ENCODE measurements at regions not wholly inside any gene's neighbourhood (a gene's known extent, or its start where the extent isn't known, plus 50 kb on each side); places are given as distances from the start of the nearest gene placed in this dataset.

GRCh38 chr16:59355704-59356103 lies 621.6 kb upstream of the GOT2 start:
- H3K27ac ChIP-seq: no peak overlapping the region
- 34 to 53% (median 51%) methylated on average over 2 of the region's 2 CpGs for WGBS, 3 donors
- no peak for DNase-seq
- no peaks in the 10 kb centered on the region for H3K4me1 ChIP-seq (ENCODE audit: insufficient read depth)
- no peak for TF ChIP-seq CTCF (IDR thresholded peaks at IDR 0.05)
- no peak for TF ChIP-seq EP300 (IDR thresholded peaks at IDR 0.05)
- H3K4me3 ChIP-seq: no peak overlapping the region
- H3K36me3 ChIP-seq: no peaks in the 10 kb centered on the region
- intact Hi-C loops (cut with DNase I): no loop called here
- no peaks in the 10 kb centered on the region for H3K9me3 ChIP-seq
- no peaks in the 10 kb centered on the region for H3K27me3 ChIP-seq

- DNase-seq: no peak
- no peaks in the 10 kb centered on the region for H3K4me1 ChIP-seq (ENCODE audit: insufficient read depth)
- WGBS, 3 donors: 66 to 69% (median 67%) methylated on average over 6 of the region's 6 CpGs
- TF ChIP-seq EP300 (IDR thresholded peaks at IDR 0.05) (no peak), CTCF (IDR thresholded peaks at IDR 0.05) (no peak), POLR2A (IDR thresholded peaks at IDR 0.05) (no peak)
- intact Hi-C loops (cut with DNase I): no loop called here
- no peaks in the 10 kb centered on the region for H3K27me3 ChIP-seq
- H3K4me3 ChIP-seq: no peak overlapping the region
- H3K36me3 ChIP-seq: no peaks in the 10 kb centered on the region
- H3K9me3 ChIP-seq: no peaks in the 10 kb centered on the region
- H3K27ac ChIP-seq: no peak overlapping the region
Measured at GRCh38 chr16:59351305-59351903, 617.3 kb upstream of the GOT2 start.

GRCh38 chr16:59350670-59351069 lies 616.6 kb upstream of the GOT2 start:
- Histone ChIP-seq H3K27ac (no peak overlapping the region), H3K4me3 (no peak overlapping the region), H3K9me3 (no peaks in the 10 kb centered on the region), H3K36me3 (no peaks in the 10 kb centered on the region), H3K27me3 (no peaks in the 10 kb centered on the region), H3K4me1 (ENCODE audit: insufficient read depth) (no peaks in the 10 kb centered on the region)
- TF ChIP-seq EP300 (IDR thresholded peaks at IDR 0.05) (no peak), POLR2A (IDR thresholded peaks at IDR 0.05) (no peak), CTCF (IDR thresholded peaks at IDR 0.05) (no peak)
- intact Hi-C loops (cut with DNase I): no loop called here
- WGBS, 3 donors: 81 to 89% (median 83%) methylated on average over 2 of the region's 2 CpGs
- DNase-seq: no peak

- no peak for DNase-seq
- WGBS, 3 donors: 50 to 78% (median 56%) methylated on average over 3 of the region's 3 CpGs
Measured at GRCh38 chr16:59342669-59343068, 608.6 kb upstream of the GOT2 start.

More at GRCh38 chr16:59342669-59343068, 608.6 kb upstream of the GOT2 start:
- intact Hi-C loops (cut with DNase I): no loop called here
- TF ChIP-seq EP300 (IDR thresholded peaks at IDR 0.05): no peak
- no peak for TF ChIP-seq CTCF (IDR thresholded peaks at IDR 0.05)
- no peak for TF ChIP-seq POLR2A (IDR thresholded peaks at IDR 0.05)
- Histone ChIP-seq H3K4me1 (ENCODE audit: insufficient read depth) (no peaks in the 10 kb centered on the region), H3K36me3 (no peaks in the 10 kb centered on the region), H3K27ac (no peak overlapping the region), H3K9me3 (peaks cover 0 to 3% of the 10 kb centered on the region in 2 donors), H3K27me3 (no peaks in the 10 kb centered on the region), H3K4me3 (no peak overlapping the region)

All from ovary (tissue), 7 donors.